Central memory CD8-positive, alpha-beta T cell (primary cell): ENCODE measurements at regions not wholly inside any gene's neighbourhood (a gene's known extent, or its start where the extent isn't known, plus 50 kb on each side); places are given as distances from the start of the nearest gene placed in this dataset.

Experiments
- ATAC-seq: fragments of 150-1000 bp; cut with Tn5 transposase; replicated peaks from 2 replicates; pipeline ENCODE4 v1.10.0; 2022; ENCODE audit warnings: mild to moderate bottlenecking, moderate FRiP score, moderate number of reproducible peaks; ENCODE audit not compliant: poor library complexity, severe bottlenecking; ENCODE audit errors: extremely low read depth
- DNase-seq, 2 donors: peaks; one replicate each; pipeline ENCODE4 v3.0.0; 2021; ENCODE audit warnings: low spot score in 2 of 2
- H3K27ac Mint-ChIP-seq: one replicate; pipeline ENCODE4 v1.8.0; 2022; ENCODE audit warnings: low read depth, mild to moderate bottlenecking, moderate library complexity, mixed read lengths
- H3K27me3 Mint-ChIP-seq: one replicate; pipeline ENCODE4 v1.8.0; 2022; ENCODE audit warnings: mixed read lengths
- H3K36me3 Mint-ChIP-seq: one replicate; pipeline ENCODE4 v1.8.0; 2022; ENCODE audit warnings: mild to moderate bottlenecking, moderate library complexity, mixed read lengths; ENCODE audit not compliant: insufficient read depth
- H3K4me1 Mint-ChIP-seq: one replicate; pipeline ENCODE4 v1.8.0; 2022; ENCODE audit warnings: mixed read lengths
- H3K4me3 Mint-ChIP-seq: one replicate; pipeline ENCODE4 v1.8.0; 2022; ENCODE audit warnings: mild to moderate bottlenecking, moderate library complexity, mixed read lengths
- H3K9me3 Mint-ChIP-seq: one replicate; pipeline ENCODE4 v1.8.0; 2022; ENCODE audit warnings: mixed read lengths

DNA sequence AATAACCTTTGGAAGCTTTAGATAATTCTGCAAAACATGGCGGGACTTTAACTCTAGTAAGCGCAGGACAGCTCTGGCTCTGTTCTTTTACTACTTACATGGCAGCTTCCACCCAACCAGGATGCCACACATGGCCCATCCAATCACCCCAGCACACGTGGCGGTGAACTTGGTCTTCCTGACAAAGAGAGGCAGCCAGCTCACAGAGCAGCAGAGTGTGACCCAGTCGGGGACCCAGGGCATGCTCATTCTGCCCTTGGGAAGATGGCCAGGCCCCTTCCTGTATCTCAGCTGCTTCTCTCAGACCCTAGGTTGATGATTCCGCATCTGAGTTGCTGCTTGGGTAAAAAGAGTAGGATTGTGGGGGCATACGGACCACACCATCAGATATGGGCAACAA is 172.1 kb downstream of the USP12 start:
- Mint-ChIP-seq H3K27me3 (peaks cover 46% of the 10 kb centered on the region), H3K4me1 (peaks cover 5% of the 10 kb centered on the region), H3K36me3 (no peaks in the 10 kb centered on the region)

DNA sequence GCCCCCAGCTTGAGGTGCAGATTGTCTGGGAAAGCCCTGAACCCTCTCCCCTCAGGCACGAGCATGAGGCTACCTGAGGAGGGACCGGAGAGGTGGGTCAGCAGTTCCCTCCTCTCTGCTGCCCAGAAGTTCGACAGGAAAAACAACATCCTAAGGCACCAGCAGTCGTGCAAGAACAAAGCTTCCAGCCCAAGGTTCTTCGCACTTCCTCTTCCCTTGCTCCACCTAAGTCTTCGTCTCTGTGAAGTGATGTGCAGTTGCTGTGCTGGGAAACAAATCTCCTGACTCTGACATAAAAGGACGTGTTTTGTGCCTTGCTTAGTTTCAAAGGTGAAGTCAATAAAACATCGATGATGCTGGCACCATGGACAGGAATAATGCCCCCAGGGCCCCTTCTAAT is 173.3 kb downstream of the USP12 start:
- no peak overlapping the region for H3K27ac Mint-ChIP-seq
- no peaks in the 10 kb centered on the region for H3K36me3 Mint-ChIP-seq
- peaks cover 34% of the 10 kb centered on the region for H3K27me3 Mint-ChIP-seq
- DNase-seq (no peak), ATAC-seq (no peak)
- no peak overlapping the region for H3K4me3 Mint-ChIP-seq
- H3K9me3 Mint-ChIP-seq = no peaks in the 10 kb centered on the region
- peaks cover 5% of the 10 kb centered on the region for H3K4me1 Mint-ChIP-seq

More for the DNA sequence above, 172.1 kb downstream of the USP12 start:
- ATAC-seq (no peak), DNase-seq (no peak)
- no peak overlapping the region for H3K4me3 Mint-ChIP-seq
- H3K9me3 Mint-ChIP-seq = no peaks in the 10 kb centered on the region
- no peak overlapping the region for H3K27ac Mint-ChIP-seq

DNA sequence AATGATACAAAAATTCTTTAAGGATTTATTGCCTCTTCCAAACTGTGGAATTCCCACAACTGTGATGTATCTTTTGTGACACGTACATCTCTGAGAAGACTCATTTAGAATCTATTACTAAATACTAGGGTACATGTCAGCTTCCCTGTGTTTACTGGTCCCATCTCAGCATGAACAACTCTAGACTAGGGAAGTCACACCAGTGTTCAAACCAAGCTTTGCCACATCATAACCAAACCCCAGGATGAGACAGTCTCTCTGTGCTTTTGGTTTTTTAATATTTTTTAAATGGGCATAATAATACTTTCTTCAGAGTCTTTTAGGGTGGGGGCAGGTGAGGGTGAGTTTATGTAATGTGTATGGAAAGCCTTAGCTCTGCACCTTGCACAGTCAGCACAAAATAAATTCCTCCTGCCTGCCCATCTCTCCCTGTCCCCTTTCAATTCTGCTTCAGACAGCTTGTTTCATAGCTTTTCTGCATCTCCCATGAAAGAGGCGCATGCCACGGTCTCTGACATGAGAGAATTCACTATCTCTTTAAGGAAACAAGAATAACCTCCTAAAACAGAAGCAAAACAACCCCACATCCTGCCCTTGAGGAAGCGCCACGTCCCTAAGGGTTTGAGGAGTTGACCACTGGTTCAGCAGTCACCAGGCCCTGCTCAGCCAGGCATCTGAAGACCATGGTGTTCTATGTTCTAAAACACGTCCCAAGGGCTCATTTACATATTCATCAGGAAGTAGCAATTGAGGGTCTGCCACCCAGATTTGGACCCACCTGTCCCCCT is 174.5 kb downstream of the USP12 start:
- Mint-ChIP-seq H3K27ac (no peak overlapping the region), H3K27me3 (peaks cover 23% of the 10 kb centered on the region), H3K36me3 (peaks cover 1% of the 10 kb centered on the region), H3K4me3 (no peak overlapping the region), H3K4me1 (peaks cover 5% of the 10 kb centered on the region), H3K9me3 (no peaks in the 10 kb centered on the region)
- DNase-seq (no peak), ATAC-seq (no peak)

DNA sequence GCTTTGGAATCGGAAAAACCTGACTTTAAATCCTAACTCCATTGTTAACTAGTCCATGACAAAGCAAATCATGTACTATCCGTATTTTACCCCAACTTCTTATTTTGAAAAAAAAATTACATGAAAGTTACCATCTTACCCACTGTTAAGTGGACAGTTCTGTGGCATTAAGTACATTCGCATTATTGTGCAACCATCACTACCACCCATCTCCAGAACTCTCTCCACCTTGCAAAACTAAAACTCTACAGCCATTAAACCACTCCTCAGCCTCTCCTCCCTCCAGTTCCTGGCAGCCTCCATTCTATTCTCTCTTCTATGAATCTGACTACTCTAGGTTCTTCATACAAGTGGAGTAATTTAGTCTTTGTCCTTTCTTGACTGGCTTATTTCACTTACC is 176.5 kb downstream of the USP12 start:
- Mint-ChIP-seq H3K4me1 (peaks cover 5% of the 10 kb centered on the region), H3K27ac (no peak overlapping the region), H3K9me3 (no peaks in the 10 kb centered on the region), H3K4me3 (no peak overlapping the region), H3K27me3 (peaks cover 22% of the 10 kb centered on the region), H3K36me3 (peaks cover 1% of the 10 kb centered on the region)
- no peak for ATAC-seq
- no peak for DNase-seq

DNA sequence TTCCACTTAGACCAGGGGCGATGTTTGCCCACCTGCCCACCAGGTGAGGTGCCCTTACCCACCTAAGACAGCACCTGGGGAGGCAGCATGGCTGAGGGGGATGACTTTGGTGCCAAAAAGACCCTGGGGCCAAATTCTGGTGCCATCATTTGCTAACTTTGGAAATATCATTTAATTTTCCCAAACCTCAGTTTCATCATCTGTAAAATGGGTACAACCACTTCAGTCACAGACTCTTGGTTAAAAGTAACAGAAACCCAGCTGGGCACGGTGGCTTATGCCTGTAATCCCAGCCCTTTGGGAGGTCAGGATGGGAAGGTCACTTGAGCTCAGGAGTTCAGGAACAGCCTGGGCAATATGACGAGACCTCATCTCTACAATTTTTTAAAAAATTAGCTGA is 177.8 kb downstream of the USP12 start:
- Mint-ChIP-seq H3K9me3 (no peaks in the 10 kb centered on the region), H3K27ac (no peak overlapping the region), H3K4me1 (peaks cover 5% of the 10 kb centered on the region), H3K36me3 (peaks cover 1% of the 10 kb centered on the region), H3K27me3 (peaks cover 31% of the 10 kb centered on the region), H3K4me3 (no peak overlapping the region)
- DNase-seq = no peak
- ATAC-seq = no peak

DNA sequence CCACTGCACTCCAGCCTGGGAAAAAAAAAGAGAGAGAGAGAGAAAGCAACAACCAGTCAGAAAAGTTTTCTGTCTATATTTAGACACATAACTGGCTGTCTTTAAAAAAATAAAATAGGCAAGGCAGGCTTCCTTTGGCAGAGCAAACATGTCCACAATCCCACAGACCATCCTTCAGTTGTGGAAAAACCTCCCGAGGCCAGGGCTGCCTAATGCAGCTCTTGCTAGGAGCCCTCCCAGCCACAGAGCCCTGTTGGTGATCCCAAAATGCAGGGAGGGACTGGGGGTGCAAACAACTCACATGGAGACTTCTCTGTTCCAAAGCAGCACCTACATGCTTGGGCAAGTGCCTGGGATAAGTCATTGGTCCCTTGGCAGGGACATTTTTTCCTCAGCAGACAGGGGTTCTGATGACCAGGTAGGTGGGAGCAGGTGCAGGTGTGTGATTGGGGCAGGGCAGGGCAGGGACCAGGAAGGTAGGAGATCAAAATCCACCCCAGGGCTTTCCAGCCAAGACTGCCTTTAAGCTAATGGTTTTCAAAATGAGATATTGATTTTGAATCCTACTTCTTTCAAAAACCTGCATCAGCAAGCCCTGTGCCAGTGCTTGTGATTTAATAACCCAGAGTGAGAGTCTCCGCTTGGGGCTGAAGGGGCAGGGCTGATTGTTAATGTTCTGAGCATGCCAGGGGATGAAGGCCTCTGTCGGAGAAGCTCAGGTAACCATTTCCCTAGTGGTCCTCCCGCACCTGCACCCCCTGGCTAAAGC is 178.5 kb downstream of the USP12 start:
- H3K27me3 Mint-ChIP-seq = peaks cover 31% of the 10 kb centered on the region
- DNase-seq (no peak), ATAC-seq (no peak)
- no peak overlapping the region for H3K27ac Mint-ChIP-seq
- no peak overlapping the region for H3K4me3 Mint-ChIP-seq
- H3K36me3 Mint-ChIP-seq = peaks cover 1% of the 10 kb centered on the region
- H3K4me1 Mint-ChIP-seq = peaks cover 5% of the 10 kb centered on the region
- H3K9me3 Mint-ChIP-seq = no peaks in the 10 kb centered on the region

DNA sequence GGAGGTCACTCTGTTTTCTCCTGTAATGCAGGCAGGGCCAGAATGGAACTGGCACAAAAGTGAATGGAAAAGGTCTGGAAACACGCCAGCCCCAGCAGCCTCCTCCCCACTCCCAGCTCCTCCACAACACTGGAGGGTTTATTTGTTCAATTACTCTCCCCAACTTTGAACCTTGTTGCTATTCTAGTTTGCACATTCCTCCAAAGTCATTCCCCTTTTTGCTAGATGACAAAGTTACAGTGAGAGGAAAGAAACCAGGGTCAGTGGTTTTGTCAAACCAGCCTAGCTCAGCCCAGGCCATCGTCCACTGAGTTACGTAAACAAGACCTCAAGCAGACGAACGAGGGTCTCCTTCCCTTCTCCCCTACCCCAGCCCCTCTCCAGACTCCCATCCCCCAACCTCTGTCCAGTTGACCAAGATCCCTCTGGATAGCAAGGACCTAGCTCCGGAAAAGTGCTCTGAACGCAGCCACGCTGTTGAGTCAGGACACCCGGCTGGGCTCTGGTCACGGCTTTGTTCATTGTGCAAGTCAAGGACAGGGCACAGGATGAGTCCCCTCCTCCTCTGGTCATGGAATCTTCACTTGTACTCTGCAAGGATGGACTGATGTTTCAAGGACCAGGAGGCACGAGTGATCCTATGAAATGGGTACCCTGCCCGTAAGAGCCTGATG is 180.0 kb downstream of the USP12 start:
- H3K9me3 Mint-ChIP-seq = no peaks in the 10 kb centered on the region
- no peaks in the 10 kb centered on the region for H3K4me1 Mint-ChIP-seq
- H3K27me3 Mint-ChIP-seq = peaks cover 31% of the 10 kb centered on the region
- ATAC-seq (no peak), DNase-seq (no peak)
- H3K27ac Mint-ChIP-seq = no peak overlapping the region
- no peak overlapping the region for H3K4me3 Mint-ChIP-seq
- peaks cover 1% of the 10 kb centered on the region for H3K36me3 Mint-ChIP-seq

DNA sequence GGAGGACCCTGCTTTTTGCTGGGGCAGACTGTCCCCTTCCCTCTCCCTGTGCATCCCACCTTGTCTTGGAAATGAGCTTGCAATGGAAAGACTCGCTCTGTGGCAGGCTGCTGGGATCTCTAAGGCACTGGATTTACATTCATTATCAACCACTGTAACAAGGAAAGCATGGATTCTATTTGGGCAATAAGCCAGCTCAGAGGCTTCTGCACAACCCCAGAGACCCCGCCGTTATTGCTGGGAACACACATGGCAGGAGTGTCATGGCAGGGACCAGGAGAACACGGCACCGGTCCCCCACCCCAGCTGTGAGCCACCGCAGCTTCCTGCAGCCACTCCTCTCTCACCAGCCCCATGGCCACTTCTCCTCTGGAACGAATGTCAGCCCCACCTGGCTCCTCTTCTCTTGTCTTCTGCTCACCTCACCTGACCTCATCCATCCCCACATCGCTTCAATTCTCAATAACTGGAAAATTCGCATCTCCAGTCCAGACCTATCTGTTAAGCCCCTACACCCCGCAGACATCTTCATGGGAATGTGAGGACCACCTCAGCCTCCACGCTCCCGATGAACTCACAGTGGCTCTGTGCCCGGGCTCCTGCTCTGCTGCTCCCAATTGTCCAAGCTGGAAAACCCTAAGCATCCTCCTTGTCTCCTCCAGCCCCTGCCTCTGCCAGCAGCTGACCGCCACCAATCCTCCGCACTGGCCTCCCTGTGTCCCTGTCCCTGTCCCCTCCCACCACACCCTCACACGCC is 181.5 kb downstream of the USP12 start:
- DNase-seq = no peak
- Mint-ChIP-seq H3K27me3 (peaks cover 24% of the 10 kb centered on the region), H3K9me3 (no peaks in the 10 kb centered on the region), H3K4me1 (no peaks in the 10 kb centered on the region), H3K4me3 (no peak overlapping the region), H3K27ac (no peak overlapping the region), H3K36me3 (peaks cover 1% of the 10 kb centered on the region)
- ATAC-seq = no peak

DNA sequence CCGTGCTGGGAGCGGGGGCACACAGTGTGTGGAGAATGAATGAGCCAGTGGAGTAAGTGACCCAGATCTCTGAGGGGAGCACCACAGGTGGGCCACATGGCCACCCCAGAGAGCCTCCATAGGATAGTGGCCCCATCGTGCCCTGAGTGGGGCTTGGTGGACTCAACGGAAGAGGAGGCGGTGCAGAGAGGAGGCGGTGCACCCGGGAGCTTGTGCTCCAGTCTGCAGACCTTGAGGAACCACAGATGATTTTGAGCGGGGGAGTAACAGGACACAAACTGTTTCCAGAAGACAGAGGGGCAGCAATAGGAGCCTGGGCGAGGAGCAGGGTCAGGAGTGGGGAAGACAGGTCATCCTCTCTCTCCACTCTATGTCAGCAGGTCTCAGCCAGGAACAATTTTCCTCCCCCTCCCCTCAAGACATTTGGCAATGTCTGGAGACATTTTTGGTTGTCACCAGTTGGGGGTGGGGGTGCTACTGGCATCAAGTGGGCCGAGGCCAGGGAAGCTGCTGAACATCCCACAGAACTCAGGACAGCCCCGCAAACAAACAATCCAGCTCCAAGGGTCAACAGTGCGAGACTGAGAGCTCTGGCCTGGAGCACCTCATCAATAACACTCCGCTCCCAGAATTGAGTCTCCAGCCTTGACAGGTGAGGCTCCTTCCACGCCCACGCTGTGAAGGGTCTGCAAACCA is 182.2 kb downstream of the USP12 start:
- H3K9me3 Mint-ChIP-seq = no peaks in the 10 kb centered on the region
- H3K4me1 Mint-ChIP-seq = no peaks in the 10 kb centered on the region
- no peak overlapping the region for H3K27ac Mint-ChIP-seq
- ATAC-seq = no peak
- H3K27me3 Mint-ChIP-seq = peaks cover 18% of the 10 kb centered on the region
- no peak for DNase-seq
- no peak overlapping the region for H3K4me3 Mint-ChIP-seq
- H3K36me3 Mint-ChIP-seq = peaks cover 1% of the 10 kb centered on the region

DNA sequence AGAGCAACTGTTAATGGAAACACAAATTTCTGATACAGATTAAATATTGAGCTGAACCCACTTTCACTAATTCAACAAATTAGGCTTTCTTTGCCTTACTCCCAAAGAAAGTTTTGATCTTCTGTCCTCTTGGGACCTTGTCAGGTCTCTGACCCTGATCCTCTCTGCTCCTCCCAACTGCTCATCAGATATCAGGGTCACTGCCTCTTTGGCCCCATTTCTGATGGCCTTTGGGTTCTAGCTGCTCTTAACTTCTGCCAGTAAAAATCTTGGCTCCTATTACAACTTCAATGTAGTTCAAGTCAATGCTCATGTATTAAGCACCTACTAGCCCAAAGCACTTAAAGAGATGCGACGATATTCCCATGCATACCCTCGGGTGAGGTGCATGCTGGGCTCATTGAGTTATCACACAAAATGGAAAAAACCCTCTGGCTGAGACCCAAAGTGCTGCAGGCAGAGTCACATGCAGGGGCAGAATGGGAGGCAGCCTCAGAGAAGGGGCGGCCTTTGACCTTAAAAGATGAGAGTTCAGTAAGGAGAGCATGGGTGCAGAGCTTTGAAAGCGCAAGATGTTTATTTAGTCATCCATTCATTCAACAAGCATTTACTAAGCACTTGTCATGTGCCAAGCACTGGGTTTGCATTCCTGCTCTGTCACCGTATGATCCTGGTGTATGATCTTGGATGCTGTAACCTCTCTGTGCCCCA is 183.4 kb downstream of the USP12 start:
- Mint-ChIP-seq H3K27ac (no peak overlapping the region), H3K4me3 (no peak overlapping the region), H3K36me3 (peaks cover 1% of the 10 kb centered on the region), H3K4me1 (no peaks in the 10 kb centered on the region), H3K27me3 (peaks cover 18% of the 10 kb centered on the region), H3K9me3 (no peaks in the 10 kb centered on the region)
- ATAC-seq = no peak
- DNase-seq = no peak

DNA sequence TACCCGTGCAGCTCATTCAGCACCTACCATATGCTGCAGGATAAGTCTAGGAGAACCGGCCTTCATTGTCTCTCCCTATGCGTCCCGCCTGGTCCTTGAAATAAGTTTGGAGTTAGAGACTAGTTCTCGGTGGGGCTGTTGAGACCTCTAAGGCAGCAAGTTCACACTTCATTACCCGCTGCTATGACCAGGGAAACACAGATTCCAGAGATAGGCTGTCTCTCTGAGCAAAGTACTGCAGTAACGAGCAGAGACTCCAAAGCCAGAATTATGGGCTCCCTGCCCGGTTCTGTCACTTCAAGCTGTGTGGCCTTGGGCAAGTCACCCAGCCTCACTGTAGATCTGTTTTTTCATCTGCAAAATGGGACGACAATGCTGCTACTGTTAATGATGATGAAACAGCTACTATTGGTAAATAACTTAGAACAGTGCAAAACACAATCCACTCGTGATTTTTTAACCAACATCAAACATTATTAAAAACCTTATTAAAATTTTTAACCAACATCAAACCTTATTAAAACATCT is 184.1 kb downstream of the USP12 start:
- DNase-seq (no peak), ATAC-seq (no peak)
- peaks cover 1% of the 10 kb centered on the region for H3K36me3 Mint-ChIP-seq
- peaks cover 18% of the 10 kb centered on the region for H3K27me3 Mint-ChIP-seq
- H3K9me3 Mint-ChIP-seq = no peaks in the 10 kb centered on the region
- no peaks in the 10 kb centered on the region for H3K4me1 Mint-ChIP-seq
- no peak overlapping the region for H3K4me3 Mint-ChIP-seq
- no peak overlapping the region for H3K27ac Mint-ChIP-seq
